ENCODE measurements at regions not wholly inside any gene's neighbourhood (a gene's known extent, or its start where the extent isn't known, plus 50 kb on each side); places are given as distances from the start of the nearest gene placed in this dataset.
A peak's percentile ranks its signal among the peaks of the same experiment; 100 is the strongest.
"Not testable (repeated sequence)": the region's sequence is repeated elsewhere in the genome, so short reads cannot be mapped to it uniquely, and the experiment has no call there.

GRCh38 chr6:14417377-14417776 is 299.8 kb downstream of the CD83 start:
- peak; percentile 14 for DNase-seq
- WGBS, 2 donors (ENCODE audit: low coverage in 1 of 2) = 82% methylated on average over 2 of the region's 2 CpGs; no CpG with 5 or more reads in 1 of the 2 donors
- H3K9me3 ChIP-seq = no peaks in the 10 kb centered on the region
- TF ChIP-seq POLR2A (IDR thresholded peaks at IDR 0.05) = no peak
- TF ChIP-seq, protein P1, sequence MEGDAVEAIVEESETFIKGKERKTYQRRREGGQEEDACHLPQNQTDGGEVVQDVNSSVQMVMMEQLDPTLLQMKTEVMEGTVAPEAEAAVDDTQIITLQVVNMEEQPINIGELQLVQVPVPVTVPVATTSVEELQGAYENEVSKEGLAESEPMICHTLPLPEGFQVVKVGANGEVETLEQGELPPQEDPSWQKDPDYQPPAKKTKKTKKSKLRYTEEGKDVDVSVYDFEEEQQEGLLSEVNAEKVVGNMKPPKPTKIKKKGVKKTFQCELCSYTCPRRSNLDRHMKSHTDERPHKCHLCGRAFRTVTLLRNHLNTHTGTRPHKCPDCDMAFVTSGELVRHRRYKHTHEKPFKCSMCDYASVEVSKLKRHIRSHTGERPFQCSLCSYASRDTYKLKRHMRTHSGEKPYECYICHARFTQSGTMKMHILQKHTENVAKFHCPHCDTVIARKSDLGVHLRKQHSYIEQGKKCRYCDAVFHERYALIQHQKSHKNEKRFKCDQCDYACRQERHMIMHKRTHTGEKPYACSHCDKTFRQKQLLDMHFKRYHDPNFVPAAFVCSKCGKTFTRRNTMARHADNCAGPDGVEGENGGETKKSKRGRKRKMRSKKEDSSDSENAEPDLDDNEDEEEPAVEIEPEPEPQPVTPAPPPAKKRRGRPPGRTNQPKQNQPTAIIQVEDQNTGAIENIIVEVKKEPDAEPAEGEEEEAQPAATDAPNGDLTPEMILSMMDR (IDR thresholded peaks at IDR 0.05) = no peak
- no peak for TF ChIP-seq POLR2AphosphoS5 (IDR thresholded peaks at IDR 0.05)
- TF ChIP-seq EP300 (IDR thresholded peaks at IDR 0.05; ENCODE audit: low read depth) = no peak
- H3K36me3 ChIP-seq = no peaks in the 10 kb centered on the region
- H3K27ac ChIP-seq = no peak overlapping the region
- no peaks in the 10 kb centered on the region for H3K4me1 ChIP-seq
- no peak overlapping the region for H3K4me3 ChIP-seq
- in situ Hi-C loops (cut with MboI; ENCODE audit: low pct_ligation_motif_present in 1 of 4, low pct_unique_long_range_greater_than_20kb in 1 of 4, low sequenced_read_pairs in 3 of 4) = no loop called here
- no peaks in the 10 kb centered on the region for H3K27me3 ChIP-seq
- intact Hi-C loops (cut with DNase I; ENCODE audit: low total_unique reads) = no loop called here

DNA sequence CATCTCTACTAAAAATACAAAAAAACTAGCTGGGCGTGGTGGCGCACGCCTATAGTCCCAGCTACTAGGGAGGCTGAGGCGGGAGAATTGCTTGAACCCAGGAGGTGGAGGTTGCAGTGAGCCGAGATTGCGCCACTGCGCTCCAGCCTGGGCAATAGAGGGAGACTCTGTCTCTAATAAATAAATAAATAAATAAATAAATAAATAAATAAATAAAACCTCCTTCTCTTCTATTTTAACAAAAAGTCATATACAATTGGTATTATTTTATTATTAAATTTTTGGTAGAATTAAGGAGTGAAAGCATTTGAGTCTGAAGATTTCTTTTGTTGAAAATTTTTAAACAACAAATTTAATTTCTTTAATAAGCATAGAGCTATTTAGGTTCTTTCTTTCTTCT is 301.7 kb downstream of the CD83 start:
- H3K27me3 ChIP-seq; H3K4me1 ChIP-seq; H3K36me3 ChIP-seq; DNase-seq; H3K4me3 ChIP-seq; H3K9me3 ChIP-seq; H3K27ac ChIP-seq; in situ Hi-C loops (cut with MboI; ENCODE audit: low pct_ligation_motif_present in 1 of 4, low pct_unique_long_range_greater_than_20kb in 1 of 4, low sequenced_read_pairs in 3 of 4); intact Hi-C loops (cut with DNase I; ENCODE audit: low total_unique reads): not testable (repeated sequence)
- 88 to 93% methylated on average over 7 of the region's 7 CpGs for WGBS, 2 donors (ENCODE audit: low coverage in 1 of 2)

GRCh38 chr6:14422061-14422460 is 304.5 kb downstream of the CD83 start:
- WGBS, 2 donors (ENCODE audit: low coverage in 1 of 2) = 88% methylated on average over 6 of the region's 6 CpGs; no CpG with 5 or more reads in 1 of the 2 donors
- Histone ChIP-seq H3K4me1 (no peaks in the 10 kb centered on the region), H3K27ac (no peak overlapping the region), H3K27me3 (no peaks in the 10 kb centered on the region), H3K4me3 (no peak overlapping the region), H3K9me3 (no peaks in the 10 kb centered on the region), H3K36me3 (no peaks in the 10 kb centered on the region)
- DNase-seq = no peak
- intact Hi-C loops (cut with DNase I; ENCODE audit: low total_unique reads) (no loop called here), in situ Hi-C loops (cut with MboI; ENCODE audit: low pct_ligation_motif_present in 1 of 4, low pct_unique_long_range_greater_than_20kb in 1 of 4, low sequenced_read_pairs in 3 of 4) (no loop called here)
- TF ChIP-seq POLR2A (IDR thresholded peaks at IDR 0.05) = no peak
- TF ChIP-seq EP300 (IDR thresholded peaks at IDR 0.05; ENCODE audit: low read depth) = no peak

- Histone ChIP-seq H3K27me3 (no peaks in the 10 kb centered on the region), H3K36me3 (no peaks in the 10 kb centered on the region), H3K27ac (no peak overlapping the region), H3K4me3 (no peak overlapping the region), H3K4me1 (no peaks in the 10 kb centered on the region), H3K9me3 (no peaks in the 10 kb centered on the region)
- intact Hi-C loops (cut with DNase I; ENCODE audit: low total_unique reads) = no loop called here
- in situ Hi-C loops (cut with MboI; ENCODE audit: low pct_ligation_motif_present in 1 of 4, low pct_unique_long_range_greater_than_20kb in 1 of 4, low sequenced_read_pairs in 3 of 4) = no loop called here
- TF ChIP-seq, protein P1 (IDR thresholded peaks at IDR 0.05) = no peak
- no peak for TF ChIP-seq POLR2A (IDR thresholded peaks at IDR 0.05)
- no peak for TF ChIP-seq POLR2AphosphoS5 (IDR thresholded peaks at IDR 0.05)
- TF ChIP-seq EP300 (IDR thresholded peaks at IDR 0.05; ENCODE audit: low read depth) = no peak
- no peak for DNase-seq
- 63% methylated on average over 2 of the region's 2 CpGs; no CpG with 5 or more reads in 1 of the 2 donors for WGBS, 2 donors (ENCODE audit: low coverage in 1 of 2)
Measured at GRCh38 chr6:14422917-14423316, 305.3 kb downstream of the CD83 start.

DNA sequence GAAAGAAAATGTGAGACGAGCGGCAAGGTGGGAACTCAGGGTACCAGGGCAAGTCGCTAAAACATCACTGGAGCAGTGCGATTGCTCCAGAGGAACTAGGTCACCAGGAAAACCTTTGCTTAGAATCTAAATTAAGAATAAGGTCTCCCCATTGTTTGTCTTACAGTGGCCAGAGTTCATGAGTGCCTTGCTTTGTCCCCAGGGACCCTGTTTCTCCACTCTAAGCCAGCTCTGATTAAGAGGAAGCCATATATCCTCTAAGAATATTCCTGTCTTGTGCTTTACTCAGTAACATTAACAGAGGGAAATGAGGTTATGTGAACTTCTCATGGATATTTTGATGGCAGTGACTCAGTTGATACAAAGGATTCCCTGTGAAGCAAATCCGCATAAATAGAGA is 305.8 kb downstream of the CD83 start:
- 87 to 100% methylated on average over 5 of the region's 5 CpGs for WGBS, 2 donors (ENCODE audit: low coverage in 1 of 2)
- Histone ChIP-seq H3K4me1 (no peaks in the 10 kb centered on the region), H3K27ac (no peak overlapping the region), H3K27me3 (no peaks in the 10 kb centered on the region), H3K4me3 (no peak overlapping the region), H3K36me3 (no peaks in the 10 kb centered on the region), H3K9me3 (no peaks in the 10 kb centered on the region)
- intact Hi-C loops (cut with DNase I; ENCODE audit: low total_unique reads) (no loop called here), in situ Hi-C loops (cut with MboI; ENCODE audit: low pct_ligation_motif_present in 1 of 4, low pct_unique_long_range_greater_than_20kb in 1 of 4, low sequenced_read_pairs in 3 of 4) (no loop called here)
- no peak for DNase-seq
- TF ChIP-seq POLR2A (IDR thresholded peaks at IDR 0.05) = no peak
- TF ChIP-seq EP300 (IDR thresholded peaks at IDR 0.05; ENCODE audit: low read depth) = no peak
- TF ChIP-seq, protein P1 (IDR thresholded peaks at IDR 0.05) = no peak
- no peak for TF ChIP-seq POLR2AphosphoS5 (IDR thresholded peaks at IDR 0.05)
